GM12878 (cell line): ENCODE measurements at regions not wholly inside any gene's neighbourhood (a gene's known extent, or its start where the extent isn't known, plus 50 kb on each side); places are given as distances from the start of the nearest gene placed in this dataset.
A peak's percentile ranks its signal among the peaks of the same experiment; 100 is the strongest.

Experiments
- ATAC-seq: fragments of 200-7000 bp; cut with Tn5 transposase; 3 replicates; pipeline ENCODE4 v1.9.1; 2020; ENCODE audit warnings: mild to moderate bottlenecking, moderate library complexity
- BruUV-seq: library from RNA; stranded (reverse); fragments of 400-500 nt; replicated peaks from 2 replicates; lab custom pipeline; 2021; lab: Mats Ljungman, UMichigan
- CTCF ChIA-PET: fragments of 300-600 bp; sonication (Branson Sonifier 250); formaldehyde crosslinking; extraction: SDS; loops from one replicate; lab custom pipeline; 2021; ENCODE audit warnings: inconsistent platforms; lab: Yijun Ruan, JAX
- POLR2A ChIA-PET: fragments of 350-600 bp; formaldehyde crosslinking; extraction: SDS; loops from one replicate; lab custom pipeline; 2021; ENCODE audit warnings: inconsistent platforms; lab: Charles Lee
- RAD21 ChIA-PET: fragments of 300-600 bp; sonication (Branson Sonifier 250); formaldehyde crosslinking; loops from one replicate; lab custom pipeline; 2023; ENCODE audit warnings: antibody characterized with exemption; ENCODE audit not compliant: unreplicated experiment; lab: Charles Lee
- SMC1A ChIA-PET: fragments of 300-600 bp; sonication (Branson Sonifier 250); formaldehyde crosslinking; loops from one replicate; lab custom pipeline; 2023; ENCODE audit not compliant: unreplicated experiment, uncharacterized antibody; lab: Charles Lee
- DNase-seq: peaks from one replicate; pipeline ENCODE4 v3.0.0-alpha.2; 2011; ENCODE audit warnings: low read depth, low spot score
- FAIRE-seq: peaks from 3 replicates; lab custom pipeline; 2011; peaks lifted over from hg19 to GRCh38; lab: Jason Lieb, UNC
- H2AFZ ChIP-seq: 2 replicates; pipeline ENCODE4 v1.6.0; 2011; ENCODE audit warnings: low read depth, low read length, control low read depth; ENCODE audit not compliant: control insufficient read depth
- H3K27ac ChIP-seq: 2 replicates; pipeline ENCODE4 v1.5.1; 2011; ENCODE audit warnings: control low read depth; ENCODE audit not compliant: control insufficient read depth, insufficient read depth
- H3K27me3 ChIP-seq, 2 experiments: replicated peaks in 1 of 2; 2 replicates each; pipeline versions ENCODE4 v1.6.0 to v1.6.1; 2011; ENCODE audit warnings: low read length in 1 of 2; ENCODE audit not compliant: control insufficient read depth in 2 of 2, insufficient read depth in 2 of 2
- H3K36me3 ChIP-seq, 2 experiments: 2 replicates each; pipeline ENCODE4 v1.5.1; 2011; ENCODE audit warnings: low read length in 1 of 2; ENCODE audit not compliant: control insufficient read depth in 2 of 2, insufficient read depth in 2 of 2
- H3K4me1 ChIP-seq: 2 replicates; pipeline ENCODE4 v1.6.1; 2011; ENCODE audit warnings: mild to moderate bottlenecking, low read length, moderate library complexity, mixed read lengths; ENCODE audit not compliant: control insufficient read depth, insufficient read depth
- H3K4me2 ChIP-seq: 2 replicates; pipeline ENCODE4 v1.6.0; 2011; ENCODE audit warnings: control low read depth; ENCODE audit not compliant: control insufficient read depth, insufficient read depth
- H3K4me3 ChIP-seq: fragments of 200-600 bp; sonication (generic); 2 replicates; pipeline ENCODE4 v1.5.1; 2016
- H3K79me2 ChIP-seq: 2 replicates; pipeline ENCODE4 v1.6.0; 2011; ENCODE audit warnings: low read length; ENCODE audit not compliant: control insufficient read depth, insufficient read depth
- H3K9ac ChIP-seq: 2 replicates; pipeline ENCODE4 v1.8.0; 2011; ENCODE audit warnings: low read length, control low read depth, mixed read lengths; ENCODE audit not compliant: control insufficient read depth, insufficient read depth
- H3K9me3 ChIP-seq: replicated peaks from 3 replicates; pipeline ENCODE4 v1.5.1; 2011; ENCODE audit warnings: mild to moderate bottlenecking, low read length; ENCODE audit not compliant: control insufficient read depth, insufficient read depth
- H4K20me1 ChIP-seq: 2 replicates; pipeline ENCODE4 v1.6.0; 2011; ENCODE audit not compliant: control insufficient read depth, insufficient read depth
- ASH2L ChIP-seq: fragments of 300-600, 200-600 bp; sonication (generic); IDR thresholded peaks from 2 replicates; pipeline ENCODE4 v1.6.1; 2017; ENCODE audit warnings: low read depth, mild to moderate bottlenecking, borderline replicate concordance
- CREB1 ChIP-seq: IDR thresholded peaks from 2 replicates; pipeline ENCODE4 v1.6.1; 2012; ENCODE audit warnings: low read depth, mild to moderate bottlenecking, inconsistent platforms
- CREM ChIP-seq: IDR thresholded peaks from 2 replicates; pipeline ENCODE4 v1.6.1; 2014; ENCODE audit warnings: antibody characterized with exemption, low read depth
- HDGF ChIP-seq: fragments of 450-650 bp; IDR thresholded peaks from 2 replicates; pipeline ENCODE4 v1.6.1; 2016; ENCODE audit warnings: antibody characterized with exemption
- MTA2 ChIP-seq: fragments of 450-650 bp; IDR thresholded peaks from 2 replicates; pipeline ENCODE4 v1.6.1; 2016; ENCODE audit warnings: low read depth, mild to moderate bottlenecking, moderate library complexity
- NFIC ChIP-seq: IDR thresholded peaks from 2 replicates; pipeline ENCODE4 v1.6.1; 2012; ENCODE audit warnings: low read depth, mild to moderate bottlenecking, inconsistent platforms, low read length, moderate library complexity
- NR2C2 ChIP-seq: IDR thresholded peaks from 2 replicates; pipeline ENCODE4 v1.6.1; 2011; ENCODE audit warnings: borderline replicate concordance, low read depth; ENCODE audit not compliant: control insufficient read depth, insufficient read length
- RBBP5 ChIP-seq: fragments of 200-600 bp; sonication (generic); conservative IDR thresholded peaks from 2 replicates; pipeline ENCODE4 v1.6.1; 2016
- SMC3 ChIP-seq: IDR thresholded peaks from 2 replicates; pipeline ENCODE4 v1.6.1; 2011; ENCODE audit warnings: low read length, improper control_type of control experiment, borderline replicate concordance
- SREBF1 ChIP-seq: IDR thresholded peaks from 2 replicates; pipeline ENCODE4 v1.6.1; 2012; ENCODE audit warnings: mild to moderate bottlenecking, low read length
- SRF ChIP-seq, 2 experiments: IDR thresholded peaks; 2 replicates each; pipeline ENCODE4 v1.6.1; 2011; ENCODE audit warnings: low read depth in 2 of 2, low read length in 2 of 2, mild to moderate bottlenecking in 1 of 2, moderate library complexity in 1 of 2
- ZBED1 ChIP-seq: IDR thresholded peaks from 2 replicates; pipeline ENCODE4 v1.6.1; 2016; ENCODE audit warnings: borderline replicate concordance
- ZBTB11 ChIP-seq: fragments of 450-650 bp; formaldehyde crosslinking; IDR thresholded peaks from 2 replicates; pipeline ENCODE4 v1.5.0; 2022; ENCODE audit warnings: mild to moderate bottlenecking, missing genetic modification characterization
- WGBS: methylation state at CpG from one replicate; pipeline ENCODE4 v1.1.6; 2016; ENCODE audit warnings: low lambda C conversion rate; ENCODE audit not compliant: insufficient replicate concordance, insufficient coverage; ENCODE audit errors: missing lambda C conversion rate; 5-methylcytosine and 5-hydroxymethylcytosine counted together
- in situ Hi-C: fragments of 300-500 bp; cut with MboI; formaldehyde crosslinking; loops from 9 replicates; pipeline ENCODE4 v1.14.3; 2018; ENCODE audit warnings: mixed read lengths
- intact Hi-C: fragments of 100-400 bp; cut with micrococcal nuclease; formaldehyde crosslinking; loops from one replicate; pipeline ENCODE4 v1.14.2; 2022; ENCODE audit not compliant: unreplicated experiment
- TF ChIP-seq, protein P1 (sequence below): fragments of 450-650 bp; IDR thresholded peaks from 2 replicates; pipeline ENCODE4 v1.6.1; 2016; ENCODE audit warnings: mild to moderate bottlenecking
- TF ChIP-seq, protein P2 (sequence below): fragments of 450-650 bp; formaldehyde crosslinking; IDR thresholded peaks from 2 replicates; pipeline ENCODE4 v1.4.0; 2020; ENCODE audit warnings: mild to moderate bottlenecking, moderate library complexity
- TF ChIP-seq, protein P3 (sequence below): IDR thresholded peaks from 2 replicates; pipeline ENCODE4 v1.6.1; 2011; ENCODE audit warnings: borderline replicate concordance, low read depth, mild to moderate bottlenecking, moderate library complexity, mixed read lengths, low read length; ENCODE audit not compliant: insufficient read depth; ENCODE audit errors: extremely low read length

GRCh38 chr14:49962621-49963020 is 69.7 kb downstream of the ARF6 start:
- Histone ChIP-seq H3K4me2 (peak overlapping the region; percentile 56), H3K9me3 (no peaks in the 10 kb centered on the region), H3K79me2 (no peaks in the 10 kb centered on the region), H3K4me3 (no peak overlapping the region), H3K9ac (no peak overlapping the region), H3K27me3 (no peaks in the 10 kb centered on the region), H3K4me1 (peaks cover 45% of the 10 kb centered on the region), H2AFZ (peak overlapping the region; percentile 80), H3K36me3 (no peaks in the 10 kb centered on the region), H4K20me1 (no peaks in the 10 kb centered on the region), H3K27ac (peak overlapping the region; percentile 78)
- intact Hi-C loops (loop anchor here (5.0 kb wide), 1 partner anchor 40 kb away; no protein-coding TSS in a partner anchor), in situ Hi-C loops (no loop called here)
- ATAC-seq (peak; percentile 58), DNase-seq (no peak), FAIRE-seq (peak; percentile 56)
- CTCF ChIA-PET = interaction anchor here (0.6 to 3.4 kb wide), 8 partner anchors 9 to 120 kb away, joined by 3 to 24 read pairs (median 3); no protein-coding TSS in a partner anchor
- SMC1A ChIA-PET = interaction anchor here (0.7 to 5.5 kb wide), 14 partner anchors 9 to 123 kb away, joined by 3 to 60 read pairs (median 6); no protein-coding TSS in a partner anchor
- WGBS = 0% methylated on average over 6 of the region's 6 CpGs
- RAD21 ChIA-PET = interaction anchor here (1.0 to 5.5 kb wide), 11 partner anchors 9 to 100 kb away, joined by 3 to 35 read pairs (median 9); no protein-coding TSS in a partner anchor
- BruUV-seq = no TSS peak
- POLR2A ChIA-PET = interaction anchor here (1.0 to 2.9 kb wide), 4 partner anchors 10 to 41 kb away, joined by 3 to 21 read pairs (median 12); no protein-coding TSS in a partner anchor
- TF ChIP-seq CREM = peak; percentile 48; the same call in 1 of the 2 replicates
- no peak for TF ChIP-seq MTA2
- TF ChIP-seq, protein P1, sequence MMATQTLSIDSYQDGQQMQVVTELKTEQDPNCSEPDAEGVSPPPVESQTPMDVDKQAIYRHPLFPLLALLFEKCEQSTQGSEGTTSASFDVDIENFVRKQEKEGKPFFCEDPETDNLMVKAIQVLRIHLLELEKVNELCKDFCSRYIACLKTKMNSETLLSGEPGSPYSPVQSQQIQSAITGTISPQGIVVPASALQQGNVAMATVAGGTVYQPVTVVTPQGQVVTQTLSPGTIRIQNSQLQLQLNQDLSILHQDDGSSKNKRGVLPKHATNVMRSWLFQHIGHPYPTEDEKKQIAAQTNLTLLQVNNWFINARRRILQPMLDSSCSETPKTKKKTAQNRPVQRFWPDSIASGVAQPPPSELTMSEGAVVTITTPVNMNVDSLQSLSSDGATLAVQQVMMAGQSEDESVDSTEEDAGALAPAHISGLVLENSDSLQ = 0 out of 2 replicates have a peak, but pooled peaks have one; percentile 43
- no peak for TF ChIP-seq ZBTB11 (CRISPR knock-in tag)
- no peak for TF ChIP-seq RBBP5
- TF ChIP-seq SREBF1 = no peak
- TF ChIP-seq, protein P2, sequence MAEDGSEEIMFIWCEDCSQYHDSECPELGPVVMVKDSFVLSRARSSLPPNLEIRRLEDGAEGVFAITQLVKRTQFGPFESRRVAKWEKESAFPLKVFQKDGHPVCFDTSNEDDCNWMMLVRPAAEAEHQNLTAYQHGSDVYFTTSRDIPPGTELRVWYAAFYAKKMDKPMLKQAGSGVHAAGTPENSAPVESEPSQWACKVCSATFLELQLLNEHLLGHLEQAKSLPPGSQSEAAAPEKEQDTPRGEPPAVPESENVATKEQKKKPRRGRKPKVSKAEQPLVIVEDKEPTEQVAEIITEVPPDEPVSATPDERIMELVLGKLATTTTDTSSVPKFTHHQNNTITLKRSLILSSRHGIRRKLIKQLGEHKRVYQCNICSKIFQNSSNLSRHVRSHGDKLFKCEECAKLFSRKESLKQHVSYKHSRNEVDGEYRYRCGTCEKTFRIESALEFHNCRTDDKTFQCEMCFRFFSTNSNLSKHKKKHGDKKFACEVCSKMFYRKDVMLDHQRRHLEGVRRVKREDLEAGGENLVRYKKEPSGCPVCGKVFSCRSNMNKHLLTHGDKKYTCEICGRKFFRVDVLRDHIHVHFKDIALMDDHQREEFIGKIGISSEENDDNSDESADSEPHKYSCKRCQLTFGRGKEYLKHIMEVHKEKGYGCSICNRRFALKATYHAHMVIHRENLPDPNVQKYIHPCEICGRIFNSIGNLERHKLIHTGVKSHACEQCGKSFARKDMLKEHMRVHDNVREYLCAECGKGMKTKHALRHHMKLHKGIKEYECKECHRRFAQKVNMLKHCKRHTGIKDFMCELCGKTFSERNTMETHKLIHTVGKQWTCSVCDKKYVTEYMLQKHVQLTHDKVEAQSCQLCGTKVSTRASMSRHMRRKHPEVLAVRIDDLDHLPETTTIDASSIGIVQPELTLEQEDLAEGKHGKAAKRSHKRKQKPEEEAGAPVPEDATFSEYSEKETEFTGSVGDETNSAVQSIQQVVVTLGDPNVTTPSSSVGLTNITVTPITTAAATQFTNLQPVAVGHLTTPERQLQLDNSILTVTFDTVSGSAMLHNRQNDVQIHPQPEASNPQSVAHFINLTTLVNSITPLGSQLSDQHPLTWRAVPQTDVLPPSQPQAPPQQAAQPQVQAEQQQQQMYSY (CRISPR knock-in tag) = no peak
- no peak for TF ChIP-seq SRF (IDR thresholded peaks at IDR 0.05; ENCODE audit: low read depth in 2 of 2, low read length in 2 of 2)
- TF ChIP-seq HDGF = no peak
- no peak for TF ChIP-seq NFIC
- no peak for TF ChIP-seq NR2C2
- TF ChIP-seq, protein P3, sequence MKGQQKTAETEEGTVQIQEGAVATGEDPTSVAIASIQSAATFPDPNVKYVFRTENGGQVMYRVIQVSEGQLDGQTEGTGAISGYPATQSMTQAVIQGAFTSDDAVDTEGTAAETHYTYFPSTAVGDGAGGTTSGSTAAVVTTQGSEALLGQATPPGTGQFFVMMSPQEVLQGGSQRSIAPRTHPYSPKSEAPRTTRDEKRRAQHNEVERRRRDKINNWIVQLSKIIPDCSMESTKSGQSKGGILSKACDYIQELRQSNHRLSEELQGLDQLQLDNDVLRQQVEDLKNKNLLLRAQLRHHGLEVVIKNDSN = no peak
- no peak for TF ChIP-seq ASH2L
- no peak for TF ChIP-seq SMC3
- peak; percentile 28; the same call in 1 of the 2 replicates for TF ChIP-seq ZBED1
- TF ChIP-seq CREB1 = 0 out of 2 replicates have a peak, but pooled peaks have one; percentile 20
